ENCODE measurements at regions not wholly inside any gene's neighbourhood (a gene's known extent, or its start where the extent isn't known, plus 50 kb on each side); places are given as distances from the start of the nearest gene placed in this dataset.

- no peaks in the 10 kb centered on the region for H3K27me3 Mint-ChIP-seq
- H3K9me3 Mint-ChIP-seq (ENCODE audit: insufficient read depth), result peaks cover 10% of the 10 kb centered on the region
Measured at GRCh38 chr4:108547682-108548081, 72.7 kb upstream of the RPL34 start.

GRCh38 chr4:108546728-108547127, 73.6 kb upstream of the RPL34 start:
- H3K27ac ChIP-seq (ENCODE audit: low read length in 2 of 2), result no peak overlapping the region
- Mint-ChIP-seq H3K4me3 (no peak overlapping the region), H3K4me1 (peaks cover 13% of the 10 kb centered on the region), H3K27me3 (no peaks in the 10 kb centered on the region), H3K9me3 (ENCODE audit: insufficient read depth) (peaks cover 10% of the 10 kb centered on the region), H3K27ac (no peak overlapping the region)
- no peak overlapping the region for H3K4me3 ChIP-seq (ENCODE audit: control extremely low read depth in 1 of 5, extremely low read depth in 1 of 5, insufficient read depth in 1 of 5, low read depth in 2 of 5, low read length in 4 of 5)
- peaks cover 12 to 13% of the 10 kb centered on the region in 2 donors for H3K4me1 ChIP-seq (ENCODE audit: control insufficient read depth in 2 of 2, insufficient read depth in 2 of 2, low read length in 2 of 2)
- WGBS (ENCODE audit: insufficient coverage), result 82% methylated on average over 3 of the region's 3 CpGs
- POLR2A ChIA-PET, result no interaction called here
- no peak overlapping the region for H3K4me2 ChIP-seq (replicated peaks; ENCODE audit: low read depth, low read length, poor library complexity, severe bottlenecking)
- H3K79me2 ChIP-seq (ENCODE audit: control insufficient read depth, insufficient read depth, low read length), result no peaks in the 10 kb centered on the region
- H4K20me1 ChIP-seq (ENCODE audit: control insufficient read depth, insufficient read depth, low read length, poor library complexity, severe bottlenecking), result no peaks in the 10 kb centered on the region
- intact Hi-C loops (cut with micrococcal nuclease), result no loop called here
- H3K9me3 ChIP-seq (ENCODE audit: control extremely low read depth in 1 of 3, control insufficient read depth in 2 of 3, insufficient read depth in 1 of 3, low read length in 2 of 3), result peaks cover 5 to 23% (median 10%) of the 10 kb centered on the region in 3 donors
- H2AFZ ChIP-seq (ENCODE audit: insufficient read depth, low read depth, low read length, poor library complexity, severe bottlenecking), result no peak overlapping the region
- H3K36me3 ChIP-seq (replicated peaks in 1 of 2; ENCODE audit: control extremely low read depth in 1 of 2, control insufficient read depth in 1 of 2, extremely low read depth in 1 of 2, insufficient read depth in 2 of 2, low read length in 1 of 2), result no peaks in the 10 kb centered on the region
- no peak for DNase-seq
- no peak overlapping the region for H3K9ac ChIP-seq (ENCODE audit: low read length)
- CTCF ChIA-PET, result no interaction called here
- H3K27me3 ChIP-seq (replicated peaks in 1 of 4; ENCODE audit: control extremely low read depth in 1 of 4, control insufficient read depth in 3 of 4, insufficient read depth in 4 of 4, low read length in 3 of 4), result no peaks in the 10 kb centered on the region
- TF ChIP-seq EZH2 (IDR thresholded peaks at IDR 0.05; ENCODE audit: borderline replicate concordance, insufficient read depth, low read depth, low read length, poor library complexity, severe bottlenecking), result no peak
- TF ChIP-seq CTCF (IDR thresholded peaks at IDR 0.05), result no peak
- no peak for ATAC-seq (ENCODE audit: low read depth)

More at GRCh38 chr4:108547682-108548081, 72.7 kb upstream of the RPL34 start:
- Histone ChIP-seq H3K4me1 (ENCODE audit: control insufficient read depth in 2 of 2, insufficient read depth in 2 of 2, low read length in 2 of 2) (peaks cover 9 to 11% of the 10 kb centered on the region in 2 donors), H3K9me3 (ENCODE audit: control extremely low read depth in 1 of 3, control insufficient read depth in 2 of 3, insufficient read depth in 1 of 3, low read length in 2 of 3) (peaks cover 5 to 23% (median 10%) of the 10 kb centered on the region in 3 donors), H4K20me1 (ENCODE audit: control insufficient read depth, insufficient read depth, low read length, poor library complexity, severe bottlenecking) (no peaks in the 10 kb centered on the region), H2AFZ (ENCODE audit: insufficient read depth, low read depth, low read length, poor library complexity, severe bottlenecking) (no peak overlapping the region), H3K27me3 (replicated peaks in 1 of 4; ENCODE audit: control extremely low read depth in 1 of 4, control insufficient read depth in 3 of 4, insufficient read depth in 4 of 4, low read length in 3 of 4) (no peaks in the 10 kb centered on the region), H3K79me2 (ENCODE audit: control insufficient read depth, insufficient read depth, low read length) (no peaks in the 10 kb centered on the region), H3K4me2 (replicated peaks; ENCODE audit: low read depth, low read length, poor library complexity, severe bottlenecking) (no peak overlapping the region), H3K27ac (ENCODE audit: low read length in 2 of 2) (no peak overlapping the region), H3K4me3 (ENCODE audit: control extremely low read depth in 1 of 5, extremely low read depth in 1 of 5, insufficient read depth in 1 of 5, low read depth in 2 of 5, low read length in 4 of 5) (no peak overlapping the region), H3K9ac (ENCODE audit: low read length) (no peak overlapping the region), H3K36me3 (replicated peaks in 1 of 2; ENCODE audit: control extremely low read depth in 1 of 2, control insufficient read depth in 1 of 2, extremely low read depth in 1 of 2, insufficient read depth in 2 of 2, low read length in 1 of 2) (no peaks in the 10 kb centered on the region)
- ATAC-seq (ENCODE audit: low read depth) (no peak), DNase-seq (no peak)
- TF ChIP-seq CTCF (IDR thresholded peaks at IDR 0.05) (no peak), EZH2 (IDR thresholded peaks at IDR 0.05; ENCODE audit: borderline replicate concordance, insufficient read depth, low read depth, low read length, poor library complexity, severe bottlenecking) (no peak)
- POLR2A ChIA-PET, result no interaction called here
- Mint-ChIP-seq H3K4me3 (no peak overlapping the region), H3K27ac (no peak overlapping the region), H3K4me1 (peaks cover 10% of the 10 kb centered on the region)
- intact Hi-C loops (cut with micrococcal nuclease), result no loop called here
- CTCF ChIA-PET, result no interaction called here

All from B cell (primary cell).